Transverse colon (tissue), 4 donors: ENCODE measurements at regions not wholly inside any gene's neighbourhood (a gene's known extent, or its start where the extent isn't known, plus 50 kb on each side); places are given as distances from the start of the nearest gene placed in this dataset.

Experiments
- DNase-seq: peaks from one replicate; pipeline ENCODE4 v3.0.0-alpha.2; 2019
- H3K27ac ChIP-seq, 4 donors: fragments of 200-600 bp; sonication (generic); 2 replicates each; pipeline ENCODE4 v1.5.1; 2016 to 2018; ENCODE audit warnings: inconsistent platforms in 4 of 4
- H3K27me3 ChIP-seq: fragments of 200-600 bp; sonication (generic); 2 replicates; pipeline ENCODE4 v1.5.1; 2017; ENCODE audit warnings: inconsistent platforms
- H3K36me3 ChIP-seq, 4 donors: fragments of 200-600 bp; sonication (generic); 2 replicates each; pipeline ENCODE4 v1.5.1; 2017 to 2019; ENCODE audit warnings: inconsistent platforms in 4 of 4
- H3K4me1 ChIP-seq, 4 donors: fragments of 200-600 bp; sonication (generic); 2 replicates each; pipeline ENCODE4 v1.5.1; 2017 to 2020; ENCODE audit warnings: inconsistent platforms in 4 of 4
- H3K4me3 ChIP-seq, 4 donors: fragments of 200-600 bp; sonication (generic); 1 replicate in 1 of 4; 2 replicates in 3 of 4; pipeline versions ENCODE4 v1.5.1 to v1.6.1; 2017 to 2019; ENCODE audit warnings: inconsistent platforms in 4 of 4
- H3K9me3 ChIP-seq, 2 donors: fragments of 200-600 bp; sonication (generic); 2 replicates each; pipeline ENCODE4 v1.5.1; 2017 to 2019; ENCODE audit warnings: inconsistent platforms in 2 of 2
- CTCF ChIP-seq, 5 experiments: fragments of 200-600 bp in 3 of 5; fragments of 450-650 bp in 2 of 5; sonication (generic) in 3 of 5; IDR thresholded peaks; 1 replicate in 2 of 5; 2 replicates in 3 of 5; pipeline ENCODE4 v1.5.1; 2016 to 2017; ENCODE audit warnings: antibody characterized with exemption in 5 of 5, inconsistent platforms in 3 of 5, mild to moderate bottlenecking in 2 of 5, moderate library complexity in 1 of 5
- EP300 ChIP-seq: sonication (generic); formaldehyde crosslinking; IDR thresholded peaks from one replicate; pipeline ENCODE4 v1.6.1; 2017; ENCODE audit warnings: antibody characterized with exemption, low read depth
- POLR2A ChIP-seq: fragments of 450-650 bp; IDR thresholded peaks from one replicate; pipeline ENCODE4 v1.6.1; 2016; ENCODE audit warnings: antibody characterized with exemption, mild to moderate bottlenecking, moderate library complexity
- POLR2AphosphoS5 ChIP-seq, 3 donors: sonication (generic); formaldehyde crosslinking; IDR thresholded peaks; one replicate each; pipeline ENCODE4 v1.6.1; 2016; ENCODE audit warnings: antibody characterized with exemption in 3 of 3
- WGBS, 2 donors: methylation state at CpG; one replicate each; pipeline ENCODE4 v1.1.5; 2018; ENCODE audit warnings: low coverage in 1 of 2; 5-methylcytosine and 5-hydroxymethylcytosine counted together
- in situ Hi-C, 4 donors: fragments of 200-750 bp; cut with MboI; loops; one replicate each; pipeline versions ENCODE4 v1.15.0 to v1.15.1; 2017; ENCODE audit warnings: low sequenced_read_pairs in 3 of 4, low pct_ligation_motif_present in 1 of 4, low pct_unique_long_range_greater_than_20kb in 1 of 4
- intact Hi-C: fragments of 100-400 bp; cut with DNase I; formaldehyde crosslinking; loops from one replicate; pipeline ENCODE4 v1.15.1; 2023; ENCODE audit warnings: low total_unique reads

DNA sequence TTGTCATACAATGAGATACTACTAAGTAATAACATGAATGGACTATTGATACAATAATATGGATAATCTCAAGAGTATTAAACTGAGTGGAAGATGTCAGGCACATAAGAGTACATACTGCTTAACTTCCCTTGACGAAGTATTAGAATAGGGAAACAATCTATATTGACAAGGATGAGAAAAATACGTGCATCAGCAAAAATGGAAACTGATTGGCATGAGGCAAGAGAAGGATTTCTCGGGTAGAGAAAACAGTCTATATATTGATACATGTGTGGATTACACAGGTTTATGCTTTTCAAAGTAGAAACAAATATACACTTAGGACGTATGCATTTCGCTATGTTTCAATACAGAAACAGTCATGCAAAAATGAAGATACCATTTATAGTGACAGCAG is 57.4 kb downstream of the PRR20E start:
- WGBS, 2 donors: 89 to 96% methylated on average over 5 of the region's 5 CpGs
- TF ChIP-seq POLR2A (no peak), EP300 (no peak), POLR2AphosphoS5 (IDR thresholded peaks at IDR 0.05) (no peak), CTCF (IDR thresholded peaks at IDR 0.05) (no peak)
- in situ Hi-C loops (loop anchor here in 2 of 4 donors (25.0 kb wide), 1 partner anchor 112 kb away; no protein-coding TSS in a partner anchor), intact Hi-C loops (no loop called here)
- no peaks in the 10 kb centered on the region for H3K36me3 ChIP-seq
- no peak for DNase-seq
- peaks cover 0 to 4% of the 10 kb centered on the region in 2 donors for H3K9me3 ChIP-seq
- H3K27ac ChIP-seq: no peak overlapping the region
- no peaks in the 10 kb centered on the region for H3K27me3 ChIP-seq
- no peaks in the 10 kb centered on the region for H3K4me1 ChIP-seq
- H3K4me3 ChIP-seq: no peak overlapping the region

- Histone ChIP-seq H3K9me3 (no peaks in the 10 kb centered on the region), H3K27me3 (no peaks in the 10 kb centered on the region), H3K36me3 (no peaks in the 10 kb centered on the region), H3K4me3 (no peak overlapping the region), H3K4me1 (no peaks in the 10 kb centered on the region), H3K27ac (no peak overlapping the region)
- TF ChIP-seq POLR2AphosphoS5 (IDR thresholded peaks at IDR 0.05) (no peak), POLR2A (no peak), EP300 (no peak), CTCF (IDR thresholded peaks at IDR 0.05) (no peak)
- in situ Hi-C loops: no loop called here
- intact Hi-C loops: no loop called here
- no peak for DNase-seq
- 87 to 93% methylated on average over 2 of the region's 2 CpGs for WGBS, 2 donors
These were observed 83.5 kb downstream of the PRR20E start for GRCh38 chr13:57250472-57250871.

DNA sequence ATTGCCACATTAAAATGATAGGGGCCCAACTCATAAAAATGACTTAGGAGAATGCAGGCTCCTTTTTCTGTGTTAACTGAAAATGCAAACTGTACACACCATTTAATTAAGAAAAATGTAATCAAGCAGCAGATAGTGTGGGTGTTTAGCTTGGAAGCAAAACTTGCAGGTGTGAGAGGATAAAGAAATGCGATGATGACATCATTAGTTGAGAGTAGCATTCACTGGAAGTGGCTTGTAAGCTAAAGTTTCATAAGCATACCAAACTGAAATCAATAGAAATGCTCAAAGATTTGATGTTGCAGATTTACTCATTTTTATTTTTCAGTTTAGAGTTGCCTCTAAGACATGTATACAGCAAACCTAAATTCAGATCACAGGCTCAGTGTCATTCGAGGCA is 86.6 kb downstream of the PRR20E start:
- in situ Hi-C loops: no loop called here
- no peak for DNase-seq

DNA sequence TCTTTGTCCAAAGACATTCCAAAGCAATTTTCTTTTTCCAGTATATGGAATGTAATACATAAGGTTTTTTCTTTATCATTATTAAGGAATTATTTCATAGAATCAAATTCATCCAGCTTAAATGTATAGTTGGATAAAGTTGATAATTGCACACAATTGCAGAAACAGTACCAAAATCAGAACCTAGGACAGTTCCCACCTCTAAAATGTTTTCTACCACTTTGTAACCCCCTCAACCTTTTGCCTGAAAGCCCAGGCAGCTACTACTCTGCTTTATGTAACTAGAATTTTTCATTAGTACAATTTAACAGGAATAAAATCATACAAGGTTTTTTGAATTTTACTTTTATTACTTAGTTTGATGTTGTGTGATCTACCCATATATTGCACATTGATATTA is 98.0 kb downstream of the PRR20E start:
- Histone ChIP-seq H3K27me3 (no peaks in the 10 kb centered on the region), H3K36me3 (no peaks in the 10 kb centered on the region), H3K9me3 (no peaks in the 10 kb centered on the region), H3K4me1 (no peaks in the 10 kb centered on the region), H3K27ac (no peak overlapping the region), H3K4me3 (no peak overlapping the region)
- intact Hi-C loops: no loop called here
- no peak for DNase-seq
- in situ Hi-C loops: no loop called here
- TF ChIP-seq POLR2A: no peak
- no peak for TF ChIP-seq POLR2AphosphoS5 (IDR thresholded peaks at IDR 0.05)
- no peak for TF ChIP-seq EP300
- TF ChIP-seq CTCF (IDR thresholded peaks at IDR 0.05): no peak

More for the DNA sequence above, 86.6 kb downstream of the PRR20E start:
- intact Hi-C loops: no loop called here
- Histone ChIP-seq H3K36me3 (no peaks in the 10 kb centered on the region), H3K27me3 (no peaks in the 10 kb centered on the region), H3K27ac (no peak overlapping the region), H3K9me3 (no peaks in the 10 kb centered on the region), H3K4me1 (no peaks in the 10 kb centered on the region), H3K4me3 (no peak overlapping the region)
- 73 to 75% methylated on average over 2 of the region's 2 CpGs for WGBS, 2 donors
- TF ChIP-seq POLR2AphosphoS5 (IDR thresholded peaks at IDR 0.05) (no peak), CTCF (IDR thresholded peaks at IDR 0.05) (no peak), EP300 (no peak), POLR2A (no peak)
